Lower lobe of right lung (tissue), 2 donors: ENCODE measurements at regions not wholly inside any gene's neighbourhood (a gene's known extent, or its start where the extent isn't known, plus 50 kb on each side); places are given as distances from the start of the nearest gene placed in this dataset.

Experiments
- ATAC-seq, 2 donors: fragments of 200-7000 bp; cut with Tn5 transposase; one replicate each; pipeline ENCODE4 v1.9.1; 2020 to 2022; ENCODE audit warnings: mild to moderate bottlenecking in 2 of 2, moderate library complexity in 2 of 2
- DNase-seq: peaks from one replicate; pipeline ENCODE4 v3.0.0-alpha.2; 2020
- H3K27ac ChIP-seq: fragments of 200-600 bp; one replicate; pipeline ENCODE4 v1.8.0; 2022
- H3K27me3 ChIP-seq: fragments of 200-600 bp; one replicate; pipeline ENCODE4 v1.8.0; 2022; ENCODE audit warnings: low read depth
- H3K36me3 ChIP-seq: fragments of 200-600 bp; one replicate; pipeline ENCODE4 v1.8.0; 2022; ENCODE audit warnings: mild to moderate bottlenecking
- H3K4me1 ChIP-seq: fragments of 200-600 bp; one replicate; pipeline ENCODE4 v1.8.0; 2022
- H3K4me3 ChIP-seq: fragments of 200-600 bp; one replicate; pipeline ENCODE4 v1.8.0; 2022; ENCODE audit warnings: mild to moderate bottlenecking
- H3K9me3 ChIP-seq: fragments of 200-600 bp; one replicate; pipeline ENCODE4 v1.8.0; 2022
- CTCF ChIP-seq: fragments of 200-600 bp; IDR thresholded peaks from one replicate; pipeline ENCODE4 v1.8.0; 2022; ENCODE audit warnings: antibody characterized with exemption, mild to moderate bottlenecking
- intact Hi-C: fragments of 100-400 bp; cut with DNase I; formaldehyde crosslinking; loops from one replicate; pipeline ENCODE4 v1.11.0; 2022
- donor health status: DM: no; HTN: yes; CAD: no; lungs with severe emphysema.

GRCh38 chr2:71858071-71858470 is 289.6 kb downstream of the CYP26B1 start:
- no peak for DNase-seq
- Histone ChIP-seq H3K4me1 (no peaks in the 10 kb centered on the region), H3K36me3 (no peaks in the 10 kb centered on the region), H3K27me3 (no peaks in the 10 kb centered on the region), H3K4me3 (no peak overlapping the region), H3K27ac (no peak overlapping the region), H3K9me3 (peaks cover 11% of the 10 kb centered on the region)
- no peak for ATAC-seq
- TF ChIP-seq CTCF: no peak
- intact Hi-C loops: no loop called here

- peaks cover 11% of the 10 kb centered on the region for H3K9me3 ChIP-seq
- intact Hi-C loops: no loop called here
- H3K4me1 ChIP-seq: no peaks in the 10 kb centered on the region
- DNase-seq: no peak
- H3K27me3 ChIP-seq: no peaks in the 10 kb centered on the region
- H3K27ac ChIP-seq: no peak overlapping the region
- no peak for TF ChIP-seq CTCF
- no peaks in the 10 kb centered on the region for H3K36me3 ChIP-seq
- no peak overlapping the region for H3K4me3 ChIP-seq
- ATAC-seq: no peak
Measured at GRCh38 chr2:71857636-71858035, 290.0 kb downstream of the CYP26B1 start.

- H3K4me3 ChIP-seq: no peak overlapping the region
- ATAC-seq (no peak), DNase-seq (no peak)
- H3K9me3 ChIP-seq: peaks cover 11% of the 10 kb centered on the region
- no peaks in the 10 kb centered on the region for H3K36me3 ChIP-seq
- H3K27ac ChIP-seq: no peak overlapping the region
- no peaks in the 10 kb centered on the region for H3K4me1 ChIP-seq
- H3K27me3 ChIP-seq: no peaks in the 10 kb centered on the region
- TF ChIP-seq CTCF: no peak
- intact Hi-C loops: no loop called here
Measured at GRCh38 chr2:71856773-71857525, 290.7 kb downstream of the CYP26B1 start.

- Histone ChIP-seq H3K4me3 (no peak overlapping the region), H3K4me1 (peaks cover 4% of the 10 kb centered on the region), H3K27me3 (no peaks in the 10 kb centered on the region), H3K36me3 (no peaks in the 10 kb centered on the region), H3K27ac (no peak overlapping the region), H3K9me3 (peaks cover 11% of the 10 kb centered on the region)
- DNase-seq (no peak), ATAC-seq (no peak)
- intact Hi-C loops: no loop called here
- no peak for TF ChIP-seq CTCF
Measured at GRCh38 chr2:71853858-71854257, 293.8 kb downstream of the CYP26B1 start.

- ATAC-seq (peak; percentile 25 to 34), DNase-seq (no peak)
- TF ChIP-seq CTCF: no peak
Measured at GRCh38 chr2:71852141-71852711, 295.4 kb downstream of the CYP26B1 start.

More at GRCh38 chr2:71852141-71852711, 295.4 kb downstream of the CYP26B1 start:
- peaks cover 4% of the 10 kb centered on the region for H3K4me1 ChIP-seq
- H3K9me3 ChIP-seq: peaks cover 11% of the 10 kb centered on the region
- no peak overlapping the region for H3K4me3 ChIP-seq
- H3K27me3 ChIP-seq: no peaks in the 10 kb centered on the region
- no peak overlapping the region for H3K27ac ChIP-seq
- intact Hi-C loops: no loop called here
- H3K36me3 ChIP-seq: no peaks in the 10 kb centered on the region
